ENCODE measurements at regions not wholly inside any gene's neighbourhood (a gene's known extent, or its start where the extent isn't known, plus 50 kb on each side); places are given as distances from the start of the nearest gene placed in this dataset.
"Not testable (repeated sequence)": the region's sequence is repeated elsewhere in the genome, so short reads cannot be mapped to it uniquely, and the experiment has no call there.

- Histone ChIP-seq H3K27ac (no peak overlapping the region), H3K4me3 (no peak overlapping the region), H3K9me3 (no peaks in the 10 kb centered on the region), H3K36me3 (no peaks in the 10 kb centered on the region), H3K4me1 (peaks cover 5% of the 10 kb centered on the region), H3K27me3 (no peaks in the 10 kb centered on the region)
- DNase-seq (no peak), ATAC-seq (no peak)
- no peak for TF ChIP-seq CTCF (IDR thresholded peaks at IDR 0.05)
- intact Hi-C loops (cut with DNase I): no loop called here
These were observed 164.4 kb downstream of the DDX1 start for GRCh38 chr2:15756011-15756550.

- H3K4me1 ChIP-seq: peaks cover 5% of the 10 kb centered on the region
- no peak for ATAC-seq
- no peaks in the 10 kb centered on the region for H3K36me3 ChIP-seq
- no peak for TF ChIP-seq CTCF (IDR thresholded peaks at IDR 0.05)
- no peak for DNase-seq
- no peaks in the 10 kb centered on the region for H3K27me3 ChIP-seq
- intact Hi-C loops (cut with DNase I): no loop called here
- no peaks in the 10 kb centered on the region for H3K9me3 ChIP-seq
- no peak overlapping the region for H3K27ac ChIP-seq
- H3K4me3 ChIP-seq: no peak overlapping the region
These were observed 165.5 kb downstream of the DDX1 start for GRCh38 chr2:15756882-15757819.

GRCh38 chr2:15757820-15758586 lies 166.3 kb downstream of the DDX1 start:
- Histone ChIP-seq H3K4me1 (peaks cover 5% of the 10 kb centered on the region), H3K9me3 (no peaks in the 10 kb centered on the region), H3K27ac (no peak overlapping the region), H3K36me3 (no peaks in the 10 kb centered on the region), H3K27me3 (no peaks in the 10 kb centered on the region), H3K4me3 (no peak overlapping the region)
- DNase-seq (no peak), ATAC-seq (no peak)
- intact Hi-C loops (cut with DNase I): no loop called here
- TF ChIP-seq CTCF (IDR thresholded peaks at IDR 0.05): no peak

- H3K4me1 ChIP-seq: peaks cover 5% of the 10 kb centered on the region
- no peak for TF ChIP-seq CTCF (IDR thresholded peaks at IDR 0.05)
- H3K4me3 ChIP-seq: no peak overlapping the region
- no peaks in the 10 kb centered on the region for H3K27me3 ChIP-seq
- ATAC-seq (no peak), DNase-seq (no peak)
- no peaks in the 10 kb centered on the region for H3K9me3 ChIP-seq
- no peaks in the 10 kb centered on the region for H3K36me3 ChIP-seq
- H3K27ac ChIP-seq: no peak overlapping the region
- intact Hi-C loops (cut with DNase I): no loop called here
These were observed 167.2 kb downstream of the DDX1 start for GRCh38 chr2:15758848-15759247.

- peaks cover 5% of the 10 kb centered on the region for H3K4me1 ChIP-seq
- DNase-seq: no peak
- no peak for TF ChIP-seq CTCF (IDR thresholded peaks at IDR 0.05)
- intact Hi-C loops (cut with DNase I): no loop called here
- no peak for ATAC-seq
- no peaks in the 10 kb centered on the region for H3K36me3 ChIP-seq
- H3K27ac ChIP-seq: no peak overlapping the region
- no peaks in the 10 kb centered on the region for H3K9me3 ChIP-seq
- H3K27me3 ChIP-seq: no peaks in the 10 kb centered on the region
- no peak overlapping the region for H3K4me3 ChIP-seq
These were observed 167.7 kb downstream of the DDX1 start for GRCh38 chr2:15759385-15759784.

GRCh38 chr2:15759791-15760190 lies 168.1 kb downstream of the DDX1 start:
- intact Hi-C loops (cut with DNase I); H3K36me3 ChIP-seq; ATAC-seq; DNase-seq; H3K9me3 ChIP-seq; H3K27ac ChIP-seq; H3K4me3 ChIP-seq; H3K4me1 ChIP-seq; H3K27me3 ChIP-seq: not testable (repeated sequence)

Data from upper lobe of right lung (tissue), 1 donor.